ENCODE measurements at regions not wholly inside any gene's neighbourhood (a gene's known extent, or its start where the extent isn't known, plus 50 kb on each side); places are given as distances from the start of the nearest gene placed in this dataset.

- TF ChIP-seq REST (IDR thresholded peaks at IDR 0.05; ENCODE audit: insufficient read depth in 1 of 2, low read depth in 2 of 2, low read length in 2 of 2) (no peak), SIN3A (IDR thresholded peaks at IDR 0.05; ENCODE audit: borderline replicate concordance, insufficient read depth, low read length) (no peak), POLR2AphosphoS5 (IDR thresholded peaks at IDR 0.05; ENCODE audit: low read depth, low read length) (no peak)
Observed at GRCh38 chr2:242063850-242064249, 194.3 kb downstream of the RTP5 start.
